Skeletal muscle cell (primary cell): ENCODE measurements at regions not wholly inside any gene's neighbourhood (a gene's known extent, or its start where the extent isn't known, plus 50 kb on each side); places are given as distances from the start of the nearest gene placed in this dataset.

Source experiments
- DNase-seq: peaks from one replicate; pipeline ENCODE4 v3.0.0-alpha.2; 2010; ENCODE audit warnings: low read depth
- H3K4me3 ChIP-seq: 2 replicates; pipeline ENCODE4 v1.5.1; 2011; ENCODE audit warnings: low read depth, mild to moderate bottlenecking, control low read depth, low read length, moderate library complexity

DNA sequence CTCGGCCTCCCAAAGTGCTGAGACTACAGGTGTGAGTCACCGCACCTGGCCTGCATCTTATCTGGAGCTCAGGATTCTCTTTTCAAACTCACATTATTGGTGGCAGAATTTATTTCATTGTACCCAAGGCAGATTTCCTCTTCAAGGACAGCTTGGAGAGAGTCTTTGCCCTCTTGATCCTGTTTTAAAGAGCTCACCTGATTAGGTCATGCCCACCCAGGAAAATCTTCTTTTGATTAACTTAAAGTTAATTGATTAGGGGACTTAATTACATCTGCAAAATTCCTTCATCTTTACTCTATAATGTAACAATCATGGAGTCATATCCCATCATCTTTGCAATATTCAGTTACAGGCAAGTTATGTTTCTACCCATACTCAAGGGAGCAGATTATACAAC, 346.4 kb downstream of the EPHA4 start:
- no peak overlapping the region for H3K4me3 ChIP-seq
- DNase-seq: no peak

DNA sequence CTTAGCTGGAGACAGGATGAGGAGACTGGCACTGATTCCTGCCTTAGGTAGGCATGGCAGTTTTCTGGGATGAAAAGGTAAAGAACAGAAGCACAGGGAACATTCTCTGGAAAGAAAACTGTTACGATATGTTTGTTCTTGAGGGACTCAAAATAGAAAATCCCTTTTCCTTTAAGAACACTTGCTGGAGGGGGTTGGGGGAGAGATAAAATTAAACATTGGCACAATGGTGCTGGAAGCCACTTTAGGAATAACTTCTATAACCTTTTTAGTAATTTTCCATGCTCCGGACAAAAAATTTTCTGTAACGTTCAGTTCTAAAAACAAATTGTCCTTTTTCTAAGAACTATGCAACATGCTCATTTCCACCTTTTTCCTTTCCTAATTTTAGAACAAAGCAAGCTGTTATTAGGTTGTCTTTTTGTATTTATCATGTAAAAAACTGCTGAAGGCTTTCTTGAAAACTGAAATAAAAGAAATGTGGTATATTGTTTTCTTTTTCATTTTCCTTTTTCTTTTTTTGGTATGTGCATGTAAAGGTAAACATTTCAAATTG, 343.8 kb downstream of the EPHA4 start:
- DNase-seq: no peak
- H3K4me3 ChIP-seq: no peak overlapping the region

DNA sequence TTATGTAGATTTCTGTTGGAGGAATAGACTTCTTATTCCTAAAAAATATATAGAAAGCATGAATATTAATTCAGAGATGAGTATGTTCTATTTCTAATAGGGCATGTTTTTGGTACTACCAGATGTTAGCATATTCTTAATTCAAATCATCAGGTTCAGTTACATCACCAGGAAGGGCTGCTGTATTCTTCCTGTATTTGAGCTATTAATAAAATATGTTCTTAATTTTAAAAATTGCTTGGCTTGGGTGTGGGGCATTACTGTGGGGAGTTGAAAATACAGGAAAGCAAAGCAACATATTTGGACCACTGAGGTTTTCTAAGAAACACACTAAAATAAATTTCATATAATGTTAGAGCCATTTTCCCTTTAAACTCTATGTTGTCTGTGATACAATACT, 343.0 kb downstream of the EPHA4 start:
- no peak for DNase-seq
- no peak overlapping the region for H3K4me3 ChIP-seq

DNA sequence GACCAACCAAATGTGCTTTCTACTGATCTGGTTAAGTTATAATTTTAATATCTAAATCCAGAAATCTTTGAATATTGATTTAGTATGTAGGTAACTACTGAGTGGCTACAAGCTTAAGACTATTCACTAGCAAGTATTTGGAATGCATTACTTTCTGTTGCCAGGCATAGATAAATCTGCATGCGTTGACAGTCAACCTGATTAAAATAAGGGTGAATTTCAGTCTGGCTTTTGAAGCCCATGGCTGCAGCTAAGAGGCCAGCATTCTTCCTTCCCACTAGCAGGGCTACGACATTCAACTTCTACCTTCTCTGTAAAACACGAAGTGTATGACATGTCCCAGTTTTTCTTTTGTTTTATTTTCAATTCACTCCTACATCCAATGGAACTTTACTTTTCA, 340.6 kb downstream of the EPHA4 start:
- no peak for DNase-seq
- H3K4me3 ChIP-seq: no peak overlapping the region

DNA sequence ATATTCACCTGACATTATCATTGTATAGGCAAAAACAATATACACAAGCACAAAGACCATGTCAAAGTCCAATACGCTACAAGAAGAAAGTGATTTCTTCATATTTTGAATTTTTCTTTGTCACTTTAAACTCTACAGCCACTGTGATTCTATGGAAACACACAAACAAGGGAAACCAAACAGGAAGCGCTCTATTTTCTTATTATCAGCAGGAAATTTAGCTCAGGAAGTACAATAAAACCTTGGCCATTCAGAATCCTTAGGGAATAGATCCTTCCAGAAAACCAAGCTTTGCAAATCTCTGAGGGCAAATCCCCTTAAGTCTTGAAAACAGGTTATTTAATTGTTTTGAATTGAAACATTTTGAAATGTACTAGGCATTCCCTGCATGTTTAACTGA, 336.2 kb downstream of the EPHA4 start:
- DNase-seq: no peak

DNA sequence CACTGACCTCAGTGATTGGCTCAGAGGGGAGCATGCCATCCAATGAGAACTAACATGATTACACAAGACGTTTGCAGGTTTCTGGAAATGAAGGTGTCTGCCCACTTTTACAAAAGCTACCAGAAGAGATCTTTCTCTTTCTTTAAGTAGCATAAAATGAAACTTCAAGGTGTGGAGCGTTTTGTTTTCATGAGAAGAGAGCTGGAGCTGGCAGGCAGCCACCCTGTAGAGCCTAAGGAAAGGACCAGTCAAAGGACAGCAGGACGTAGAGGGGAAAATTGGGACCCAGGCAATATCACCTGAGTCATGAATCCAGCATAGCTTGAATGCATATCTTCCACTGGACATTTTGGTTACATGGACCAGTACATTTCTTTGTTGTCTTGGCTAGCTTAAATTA, 331.0 kb downstream of the EPHA4 start:
- DNase-seq: no peak

More for the DNA sequence above, 336.2 kb downstream of the EPHA4 start:
- no peak overlapping the region for H3K4me3 ChIP-seq

DNA sequence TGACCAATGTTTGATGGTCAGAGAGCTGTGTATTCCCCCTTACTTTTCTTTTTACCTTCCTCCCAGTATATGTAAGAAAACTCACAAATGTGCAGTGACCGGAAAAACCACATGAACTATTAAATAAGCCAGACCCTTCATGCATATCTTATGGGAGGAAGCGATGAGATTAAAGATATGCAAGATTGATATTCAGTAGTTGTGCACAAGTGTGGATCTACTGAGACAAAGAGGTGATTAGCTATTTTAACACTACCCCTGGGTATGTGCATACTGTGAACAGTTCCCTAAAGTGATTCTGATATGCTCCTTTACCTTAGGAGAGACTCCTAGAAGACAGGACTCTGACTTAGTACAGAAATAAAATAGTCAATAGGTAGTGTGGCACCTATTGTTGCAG, 328.3 kb downstream of the EPHA4 start:
- DNase-seq: no peak
- no peak overlapping the region for H3K4me3 ChIP-seq

More for the DNA sequence above, 331.0 kb downstream of the EPHA4 start:
- H3K4me3 ChIP-seq: no peak overlapping the region

DNA sequence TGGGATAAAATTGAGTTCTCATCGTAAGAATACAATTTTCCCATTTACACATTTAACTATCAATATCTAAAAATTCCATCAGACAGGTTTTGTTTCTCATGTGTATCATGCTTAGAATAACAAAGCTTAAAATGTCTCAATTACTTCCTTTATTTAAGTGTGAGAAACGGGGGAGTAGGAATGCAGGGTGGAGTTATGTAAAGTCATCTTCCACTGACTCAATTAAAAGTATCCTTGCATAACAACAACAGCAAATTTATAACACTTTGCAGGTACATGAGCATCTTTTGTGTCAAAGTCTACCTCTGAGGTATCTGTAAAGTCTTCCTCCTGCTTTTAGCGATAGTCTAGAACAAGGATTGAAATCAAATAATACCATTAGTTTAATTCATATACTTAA, 327.1 kb downstream of the EPHA4 start:
- no peak for DNase-seq
- no peak overlapping the region for H3K4me3 ChIP-seq

DNA sequence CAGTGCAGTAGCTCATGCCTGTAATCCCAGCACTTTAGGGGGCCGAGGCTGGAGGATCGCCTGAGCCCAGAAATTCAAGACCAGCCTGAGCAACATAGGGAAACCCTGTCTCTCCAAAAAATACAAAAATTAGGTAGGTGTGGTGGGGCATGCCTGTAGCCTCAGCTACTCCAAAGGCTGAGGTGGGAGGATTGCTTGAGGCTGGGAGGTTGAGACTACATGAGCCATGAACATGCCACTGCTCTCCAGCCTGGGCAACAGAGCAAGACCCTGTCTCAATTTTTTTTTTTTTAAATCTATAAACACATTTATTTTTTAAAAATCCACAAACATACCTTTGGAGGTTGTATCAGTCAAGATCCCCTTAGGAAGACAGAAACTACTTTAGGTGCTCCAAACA, 326.3 kb downstream of the EPHA4 start:
- DNase-seq: no peak
- H3K4me3 ChIP-seq: no peak overlapping the region

DNA sequence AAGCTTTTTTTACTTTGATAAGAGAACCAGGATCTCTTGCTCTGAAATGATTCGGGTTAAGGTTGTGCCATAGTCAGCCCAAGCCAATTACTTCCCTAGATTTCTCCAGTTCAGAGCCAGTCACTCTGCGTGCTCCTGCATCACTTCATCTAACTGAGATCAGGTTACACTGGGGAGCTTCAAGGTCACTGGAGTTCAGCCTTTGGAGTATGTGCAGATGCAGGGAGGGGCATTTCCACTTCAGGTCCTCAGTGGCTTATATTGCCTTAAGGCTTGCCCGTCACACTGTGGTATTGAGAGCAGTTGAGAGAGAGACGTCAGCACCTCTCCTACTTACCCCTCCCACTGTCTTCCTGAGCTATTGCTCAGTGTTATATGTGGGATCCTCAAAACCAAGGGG, 317.8 kb downstream of the EPHA4 start:
- H3K4me3 ChIP-seq: no peak overlapping the region
- no peak for DNase-seq

DNA sequence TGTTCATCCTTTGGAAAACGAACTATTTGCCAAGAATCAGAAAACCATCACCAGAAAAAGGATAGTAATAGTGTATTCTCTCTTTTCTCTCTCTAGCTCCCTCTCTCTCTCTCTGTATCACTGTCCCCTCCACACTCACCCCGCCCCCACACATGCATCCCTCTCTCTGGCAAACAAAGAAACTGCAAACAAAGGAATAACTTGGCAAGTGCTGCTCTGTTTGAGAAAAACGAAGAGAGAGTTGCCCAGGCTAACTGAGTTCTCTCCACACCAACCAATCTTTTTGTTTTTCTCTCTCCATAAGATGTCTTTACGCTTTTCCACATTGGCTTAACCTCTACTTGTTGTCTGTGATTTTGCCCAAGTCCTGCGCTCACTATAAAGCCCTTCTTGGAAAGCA, 316.2 kb downstream of the EPHA4 start:
- H3K4me3 ChIP-seq: no peak overlapping the region
- DNase-seq: no peak

DNA sequence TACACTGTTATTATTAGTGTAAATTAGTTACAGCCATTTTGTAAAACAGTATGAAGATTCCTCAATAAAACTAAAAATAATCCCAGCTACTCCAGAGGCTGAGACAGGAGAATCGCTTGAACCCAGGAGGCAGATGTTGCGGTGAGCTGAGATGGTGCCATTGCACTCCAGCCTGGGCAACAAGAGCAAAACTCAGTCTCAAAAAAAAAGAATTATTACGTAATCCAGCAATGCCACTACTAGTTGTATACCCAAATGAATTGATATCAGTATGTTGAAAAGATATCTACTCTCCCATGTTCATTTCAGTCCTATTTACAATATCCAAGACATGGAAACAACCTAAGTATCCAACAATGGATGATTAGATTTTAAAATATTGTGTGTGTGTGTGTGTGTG, 313.6 kb downstream of the EPHA4 start:
- no peak for DNase-seq
- H3K4me3 ChIP-seq: no peak overlapping the region

DNA sequence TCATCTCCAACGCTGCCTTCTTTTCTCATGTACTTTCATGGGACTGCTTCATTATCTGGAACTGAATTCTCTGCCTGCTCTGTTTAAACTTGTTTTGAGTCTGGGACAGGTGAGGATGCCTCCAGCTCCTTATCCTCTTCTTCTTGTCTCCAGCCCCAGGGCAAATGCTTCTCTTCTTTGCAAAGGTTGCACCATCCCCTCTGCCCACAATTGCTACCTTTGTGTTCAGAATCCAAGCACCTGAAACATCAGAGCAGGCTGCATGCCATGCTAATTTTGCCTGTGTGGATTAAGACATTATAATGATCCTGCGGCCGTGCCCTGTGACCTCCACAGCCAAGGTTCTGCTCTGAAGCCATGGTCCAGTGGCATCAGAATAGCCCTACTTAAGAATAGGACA, 309.5 kb downstream of the EPHA4 start:
- DNase-seq: no peak
- H3K4me3 ChIP-seq: no peak overlapping the region

DNA sequence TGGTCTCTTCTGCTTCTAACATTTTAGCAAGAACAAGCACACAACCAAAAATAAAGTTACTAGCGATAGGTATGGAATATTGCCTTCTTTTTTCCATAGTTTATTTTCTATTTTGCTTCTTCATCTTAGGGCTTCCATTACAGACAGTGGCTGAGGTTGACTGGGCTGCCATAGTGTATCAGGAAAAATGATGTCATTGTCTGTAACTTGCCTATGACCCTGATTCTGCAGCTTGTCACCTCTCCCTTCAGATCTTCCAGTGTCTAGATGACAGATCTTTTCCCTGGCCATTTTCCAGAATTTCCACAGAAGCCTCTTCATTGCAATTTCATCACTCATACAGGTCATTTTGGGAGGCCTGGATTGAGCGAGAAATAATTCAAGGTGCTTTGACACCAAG, 308.5 kb downstream of the EPHA4 start:
- no peak for DNase-seq
- H3K4me3 ChIP-seq: no peak overlapping the region

DNA sequence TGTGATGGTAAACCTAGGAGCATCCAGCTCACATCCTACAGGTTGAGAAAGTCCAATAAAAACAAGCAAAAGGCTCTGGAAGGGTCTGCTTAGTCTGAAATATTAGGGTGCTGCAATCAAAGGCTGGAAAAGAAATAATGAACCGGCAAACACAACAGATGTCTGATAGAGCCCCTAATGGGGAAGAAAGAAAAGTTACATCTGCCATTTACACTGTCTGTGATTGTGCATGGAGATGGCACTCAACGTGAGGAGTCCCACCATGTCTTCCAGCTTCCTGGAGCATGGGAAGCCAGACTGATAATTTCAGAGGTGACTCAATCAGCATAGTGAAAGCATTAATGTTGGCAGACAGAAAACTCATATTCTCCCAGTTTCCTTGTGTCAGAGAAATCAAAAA, 307.8 kb downstream of the EPHA4 start:
- no peak overlapping the region for H3K4me3 ChIP-seq
- DNase-seq: no peak

DNA sequence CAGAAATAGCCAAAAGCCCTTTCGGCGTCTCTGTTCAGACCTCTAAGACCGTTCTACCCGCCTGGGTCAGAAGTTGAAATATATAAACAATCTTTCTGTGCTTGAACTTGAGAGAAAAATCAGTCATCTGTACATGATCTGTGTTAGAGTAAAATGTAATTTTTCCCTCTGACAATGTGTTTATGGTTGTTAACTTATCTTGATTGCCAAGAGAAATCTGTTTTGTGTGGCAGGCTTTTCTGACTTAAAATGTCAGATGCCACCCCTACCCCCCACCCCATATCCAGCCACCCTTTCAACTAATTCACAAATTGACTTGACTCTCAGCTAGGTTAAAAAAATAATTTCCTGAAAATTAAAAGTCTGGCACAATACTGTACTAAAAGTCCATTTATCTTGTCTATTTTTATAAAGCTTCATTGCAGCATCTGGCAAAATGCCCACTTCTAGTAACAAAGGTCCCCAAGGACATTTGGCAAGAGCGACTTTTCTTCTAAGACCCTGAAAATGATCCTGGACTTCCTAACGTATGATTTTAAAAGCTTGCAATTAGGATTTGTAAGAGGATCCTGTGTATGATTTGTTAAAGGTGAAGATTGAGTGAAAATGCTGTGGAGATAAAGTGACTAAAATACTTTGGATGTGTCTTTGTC, 304.2 kb downstream of the EPHA4 start:
- H3K4me3 ChIP-seq: no peak overlapping the region
- no peak for DNase-seq

DNA sequence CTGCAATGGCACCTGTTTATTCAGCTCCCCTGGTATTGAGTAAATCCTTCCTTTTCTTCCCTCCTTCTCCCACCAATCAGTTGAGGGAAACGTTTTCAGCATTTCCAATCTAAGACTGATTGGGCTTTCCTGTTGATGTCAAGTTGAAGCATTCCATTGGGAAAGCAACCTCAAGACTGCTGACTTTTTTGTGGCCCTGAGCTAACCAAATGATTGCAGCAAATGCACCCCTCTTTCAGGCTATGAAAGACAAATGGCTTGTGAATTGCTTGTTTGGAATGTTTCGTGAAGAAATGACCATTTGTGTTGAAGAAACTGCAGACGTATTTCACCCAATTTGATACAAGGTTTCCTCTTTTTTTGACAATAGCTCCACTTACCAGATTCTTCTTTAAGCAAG, 303.5 kb downstream of the EPHA4 start:
- no peak for DNase-seq
- H3K4me3 ChIP-seq: no peak overlapping the region

DNA sequence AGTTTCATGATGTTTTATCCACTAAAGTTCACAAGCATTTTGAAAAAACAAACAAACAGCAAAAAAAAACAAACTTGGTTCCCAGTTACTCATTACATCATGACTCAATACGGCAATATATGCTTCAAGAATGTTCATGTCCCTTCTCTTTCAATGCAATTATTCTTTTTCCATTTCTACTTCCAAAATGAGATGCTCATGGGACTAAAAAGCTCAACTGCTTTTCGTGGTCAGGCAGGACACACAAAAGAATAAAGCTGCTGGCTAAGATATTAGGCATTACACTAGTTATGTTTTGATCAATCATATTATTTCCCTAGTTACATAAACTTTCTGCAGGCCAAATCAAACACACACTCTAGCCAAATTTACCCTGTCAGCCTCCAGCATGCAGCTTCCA, 301.3 kb downstream of the EPHA4 start:
- no peak for DNase-seq
- H3K4me3 ChIP-seq: no peak overlapping the region

DNA sequence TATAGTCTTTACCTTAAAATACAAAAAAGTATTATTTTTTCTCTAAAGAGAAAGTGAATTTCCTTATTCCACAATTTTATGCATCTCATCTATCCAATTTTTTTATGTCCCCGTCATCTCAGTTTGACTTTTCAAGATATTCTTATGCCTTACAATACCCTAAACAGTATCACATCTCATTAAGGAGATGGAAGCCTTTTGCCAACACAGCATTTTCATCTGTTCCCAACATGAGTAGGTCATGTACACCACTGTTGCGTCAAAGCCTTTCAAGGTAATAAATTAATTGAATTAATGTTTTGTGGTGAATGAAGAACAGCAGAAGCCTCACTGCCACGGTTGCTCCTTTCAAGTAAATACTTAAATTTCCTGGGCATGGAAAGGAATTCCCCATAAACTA, 299.4 kb downstream of the EPHA4 start:
- DNase-seq: no peak
- no peak overlapping the region for H3K4me3 ChIP-seq

DNA sequence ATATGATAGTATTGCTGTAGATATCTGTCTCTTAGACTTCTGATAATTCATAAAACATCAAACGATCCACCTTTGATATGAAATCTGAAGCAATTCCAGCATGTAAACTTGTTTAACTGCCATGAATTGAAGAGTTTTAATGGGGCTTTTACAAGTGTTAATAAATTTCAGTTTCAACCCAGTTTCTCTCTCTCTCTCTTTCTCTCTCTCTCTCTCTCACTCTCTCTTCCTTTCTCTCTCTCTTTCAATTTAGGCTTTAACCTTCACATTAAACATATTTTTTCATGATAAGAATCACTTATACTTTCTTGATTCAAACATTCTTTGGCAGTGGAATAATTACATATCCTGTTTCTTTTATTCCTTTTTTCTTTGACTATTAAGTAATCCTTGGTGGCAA, 296.1 kb downstream of the EPHA4 start:
- H3K4me3 ChIP-seq: no peak overlapping the region
- no peak for DNase-seq

DNA sequence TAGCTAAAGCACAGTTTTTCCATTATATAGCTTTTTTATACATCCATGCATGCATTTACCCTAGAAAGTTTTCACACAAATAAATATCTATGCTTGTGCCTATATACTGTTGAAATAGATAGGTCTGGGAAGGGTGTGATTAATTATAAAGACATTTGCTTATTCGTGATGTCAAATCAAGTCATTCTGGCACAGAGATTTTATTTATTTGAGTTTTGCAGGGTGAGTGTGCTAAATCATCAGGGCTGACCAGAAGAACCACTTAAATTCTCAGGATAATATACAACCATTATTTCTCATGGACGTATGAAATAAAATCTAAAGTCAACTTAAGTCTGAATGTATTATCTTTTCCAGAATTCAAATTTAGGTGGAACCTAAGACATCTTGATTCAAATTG, 295.5 kb downstream of the EPHA4 start:
- H3K4me3 ChIP-seq: no peak overlapping the region
- no peak for DNase-seq

DNA sequence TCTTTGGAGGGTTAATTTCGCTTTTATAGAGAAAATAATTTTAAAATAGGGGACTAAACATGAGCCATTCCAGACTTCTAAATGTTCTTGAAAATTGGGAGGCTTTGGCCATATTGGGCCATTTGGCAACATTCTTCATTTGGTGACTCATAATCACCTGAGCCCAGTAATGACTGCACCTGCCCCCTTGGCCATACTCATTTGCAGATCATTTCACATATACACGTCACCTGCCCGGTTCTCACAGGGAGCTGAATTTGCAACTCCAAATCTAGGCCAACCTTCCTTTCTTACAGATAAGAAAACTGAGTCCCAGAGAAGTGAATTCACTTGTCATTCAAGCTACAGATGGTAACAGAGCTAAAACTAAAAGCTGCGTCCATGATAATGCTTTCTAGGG, 289.7 kb downstream of the EPHA4 start:
- H3K4me3 ChIP-seq: no peak overlapping the region
- no peak for DNase-seq
